Keratinocyte (primary cell): ENCODE measurements at regions not wholly inside any gene's neighbourhood (a gene's known extent, or its start where the extent isn't known, plus 50 kb on each side); places are given as distances from the start of the nearest gene placed in this dataset.

Experiments
- DNase-seq: peaks from one replicate; pipeline ENCODE4 v3.0.0-alpha.2; 2011; ENCODE audit warnings: low read depth, missing footprints, low spot score
- FAIRE-seq: peaks from 2 replicates; lab custom pipeline; 2011; peaks lifted over from hg19 to GRCh38; lab: Jason Lieb, UNC
- H2AFZ ChIP-seq: 2 replicates; pipeline ENCODE4 v1.6.0; 2012; ENCODE audit warnings: low read length, control low read depth, inconsistent platforms; ENCODE audit not compliant: control insufficient read depth
- H3K27ac ChIP-seq: 2 replicates; pipeline ENCODE4 v1.5.1; 2011; ENCODE audit warnings: low read length; ENCODE audit not compliant: control insufficient read depth, insufficient read depth
- H3K27me3 ChIP-seq: 3 replicates; pipeline ENCODE4 v1.6.0; 2011; ENCODE audit warnings: low read length; ENCODE audit not compliant: control insufficient read depth, insufficient read depth; ENCODE audit errors: extremely low read depth
- H3K36me3 ChIP-seq, 2 experiments: 2 replicates in 1 of 2; 3 replicates in 1 of 2; pipeline ENCODE4 v1.5.1; 2011; ENCODE audit warnings: low read length in 2 of 2, mild to moderate bottlenecking in 1 of 2; ENCODE audit not compliant: control insufficient read depth in 2 of 2, insufficient read depth in 2 of 2; ENCODE audit errors: extremely low read depth in 1 of 2
- H3K4me1 ChIP-seq: 3 replicates; pipeline ENCODE4 v1.5.1; 2011; ENCODE audit warnings: low read length; ENCODE audit not compliant: control insufficient read depth, insufficient read depth; ENCODE audit errors: extremely low read depth
- H3K4me2 ChIP-seq: 3 replicates; pipeline ENCODE4 v1.6.0; 2011; ENCODE audit warnings: low read depth, low read length; ENCODE audit not compliant: control insufficient read depth, insufficient read depth; ENCODE audit errors: extremely low read depth
- H3K4me3 ChIP-seq, 3 experiments: fragments of 200-600 bp in 1 of 3; sonication (generic) in 1 of 3; 2 replicates in 2 of 3; 3 replicates in 1 of 3; pipeline ENCODE4 v1.5.1; 2011 to 2016; ENCODE audit warnings: low read length in 3 of 3, mild to moderate bottlenecking in 3 of 3, control low read depth in 2 of 3, inconsistent platforms in 1 of 3, low read depth in 1 of 3, mixed read lengths in 1 of 3, mixed run types in 1 of 3, moderate library complexity in 1 of 3; ENCODE audit not compliant: control insufficient read depth in 2 of 3, insufficient read depth in 2 of 3; ENCODE audit errors: extremely low read depth in 1 of 3
- H3K79me2 ChIP-seq: 2 replicates; pipeline ENCODE4 v1.6.0; 2012; ENCODE audit warnings: low read length; ENCODE audit not compliant: control insufficient read depth, insufficient read depth
- H3K9ac ChIP-seq: 3 replicates; pipeline ENCODE4 v1.6.0; 2011; ENCODE audit warnings: low read length; ENCODE audit not compliant: control insufficient read depth, insufficient read depth; ENCODE audit errors: extremely low read depth
- H3K9me1 ChIP-seq: 3 replicates; pipeline ENCODE4 v1.6.0; 2011; ENCODE audit warnings: low read length; ENCODE audit not compliant: control insufficient read depth, insufficient read depth; ENCODE audit errors: extremely low read depth
- H3K9me3 ChIP-seq: 2 replicates; pipeline ENCODE4 v1.5.1; 2012; ENCODE audit warnings: low read depth, low read length; ENCODE audit not compliant: control insufficient read depth
- H4K20me1 ChIP-seq: 3 replicates; pipeline ENCODE4 v1.6.0; 2011; ENCODE audit warnings: low read length; ENCODE audit not compliant: control insufficient read depth, insufficient read depth; ENCODE audit errors: extremely low read depth
- EZH2 ChIP-seq: IDR thresholded peaks from one replicate; pipeline ENCODE4 v1.6.1; 2012; ENCODE audit warnings: inconsistent platforms, mild to moderate bottlenecking, low read length, moderate library complexity
- dilution Hi-C: fragments of 300-500 bp; cut with MboI; formaldehyde crosslinking; loops from one replicate; pipeline ENCODE4 v1.7.0; 2020; ENCODE audit warnings: low sequenced_read_pairs; ENCODE audit not compliant: extremely low pct_ligation_motif_present
- TF ChIP-seq, protein P1 (sequence below), 3 experiments: IDR thresholded peaks in 1 of 3; conservative IDR thresholded peaks in 1 of 3; optimal IDR thresholded peaks in 1 of 3; 2 replicates in 2 of 3; 3 replicates in 1 of 3; pipeline versions ENCODE3 to v1.5.1; 2011; ENCODE audit warnings: low read length in 3 of 3, mild to moderate bottlenecking in 3 of 3, moderate library complexity in 2 of 3, control low read depth in 1 of 3, inconsistent platforms in 1 of 3; ENCODE audit not compliant: insufficient read depth in 2 of 3; ENCODE audit errors: extremely low read depth in 1 of 3

- no peaks in the 10 kb centered on the region for H3K9me3 ChIP-seq
- H4K20me1 ChIP-seq: no peaks in the 10 kb centered on the region
- H3K4me2 ChIP-seq: no peak overlapping the region
- H3K9me1 ChIP-seq: no peaks in the 10 kb centered on the region
- H2AFZ ChIP-seq: no peak overlapping the region
- H3K9ac ChIP-seq: no peak overlapping the region
- H3K27me3 ChIP-seq: peaks cover 8% of the 10 kb centered on the region
- H3K36me3 ChIP-seq: no peaks in the 10 kb centered on the region
- FAIRE-seq (no peak), DNase-seq (no peak)
- no peak overlapping the region for H3K27ac ChIP-seq
- dilution Hi-C loops: no loop called here
- no peak overlapping the region for H3K4me3 ChIP-seq
- no peaks in the 10 kb centered on the region for H3K4me1 ChIP-seq
- no peaks in the 10 kb centered on the region for H3K79me2 ChIP-seq
- TF ChIP-seq, protein P1, sequence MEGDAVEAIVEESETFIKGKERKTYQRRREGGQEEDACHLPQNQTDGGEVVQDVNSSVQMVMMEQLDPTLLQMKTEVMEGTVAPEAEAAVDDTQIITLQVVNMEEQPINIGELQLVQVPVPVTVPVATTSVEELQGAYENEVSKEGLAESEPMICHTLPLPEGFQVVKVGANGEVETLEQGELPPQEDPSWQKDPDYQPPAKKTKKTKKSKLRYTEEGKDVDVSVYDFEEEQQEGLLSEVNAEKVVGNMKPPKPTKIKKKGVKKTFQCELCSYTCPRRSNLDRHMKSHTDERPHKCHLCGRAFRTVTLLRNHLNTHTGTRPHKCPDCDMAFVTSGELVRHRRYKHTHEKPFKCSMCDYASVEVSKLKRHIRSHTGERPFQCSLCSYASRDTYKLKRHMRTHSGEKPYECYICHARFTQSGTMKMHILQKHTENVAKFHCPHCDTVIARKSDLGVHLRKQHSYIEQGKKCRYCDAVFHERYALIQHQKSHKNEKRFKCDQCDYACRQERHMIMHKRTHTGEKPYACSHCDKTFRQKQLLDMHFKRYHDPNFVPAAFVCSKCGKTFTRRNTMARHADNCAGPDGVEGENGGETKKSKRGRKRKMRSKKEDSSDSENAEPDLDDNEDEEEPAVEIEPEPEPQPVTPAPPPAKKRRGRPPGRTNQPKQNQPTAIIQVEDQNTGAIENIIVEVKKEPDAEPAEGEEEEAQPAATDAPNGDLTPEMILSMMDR (optimal IDR thresholded peaks at IDR 0.05 in 1 of 3, IDR thresholded peaks at IDR 0.05 in 1 of 3, conservative IDR thresholded peaks at IDR 0.05 in 1 of 3; ENCODE audit: extremely low read depth in 1 of 3, insufficient read depth in 2 of 3, low read length in 3 of 3): no peak
- no peak for TF ChIP-seq EZH2
Observed at GRCh38 chr11:116057000-116057399, 552.8 kb upstream of the CADM1 start.

DNA sequence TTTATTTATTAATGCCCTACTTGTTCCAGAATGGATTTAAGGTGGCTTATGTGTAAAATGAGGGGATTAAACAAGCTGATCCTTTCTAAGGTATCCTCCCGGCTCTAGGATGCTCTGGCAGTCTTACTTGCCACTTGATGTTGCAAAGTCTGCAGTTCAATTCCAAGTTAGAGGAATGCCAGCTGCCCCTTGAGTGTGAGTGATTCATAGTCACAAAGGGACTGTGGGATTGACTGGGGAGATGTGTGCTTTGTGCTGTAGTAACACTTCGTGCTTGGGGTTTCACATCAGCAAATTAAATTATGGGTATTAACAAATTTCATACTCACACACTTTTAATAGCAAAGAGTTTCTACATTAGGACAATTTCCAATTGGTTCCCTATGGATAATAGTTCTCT lies 550.8 kb upstream of the CADM1 start:
- H3K9ac ChIP-seq: no peak overlapping the region
- no peaks in the 10 kb centered on the region for H3K79me2 ChIP-seq
- dilution Hi-C loops: no loop called here
- no peaks in the 10 kb centered on the region for H3K27me3 ChIP-seq
- H3K27ac ChIP-seq: no peak overlapping the region
- H3K36me3 ChIP-seq: no peaks in the 10 kb centered on the region
- DNase-seq (no peak), FAIRE-seq (no peak)
- H3K4me1 ChIP-seq: no peaks in the 10 kb centered on the region
- no peaks in the 10 kb centered on the region for H3K9me1 ChIP-seq
- no peak overlapping the region for H3K4me2 ChIP-seq
- H2AFZ ChIP-seq: no peak overlapping the region
- no peaks in the 10 kb centered on the region for H4K20me1 ChIP-seq
- H3K4me3 ChIP-seq: no peak overlapping the region
- no peaks in the 10 kb centered on the region for H3K9me3 ChIP-seq
- TF ChIP-seq, protein P1 (optimal IDR thresholded peaks at IDR 0.05 in 1 of 3, IDR thresholded peaks at IDR 0.05 in 1 of 3, conservative IDR thresholded peaks at IDR 0.05 in 1 of 3; ENCODE audit: extremely low read depth in 1 of 3, insufficient read depth in 2 of 3, low read length in 3 of 3): no peak
- TF ChIP-seq EZH2: no peak
